Activated naive CD4-positive, alpha-beta T cell treated with Interleukin-2 at 50 U/mL for 16 hours (primary cell): ENCODE measurements at regions not wholly inside any gene's neighbourhood (a gene's known extent, or its start where the extent isn't known, plus 50 kb on each side); places are given as distances from the start of the nearest gene placed in this dataset.

Experiments
- DNase-seq: peaks from one replicate; pipeline ENCODE4 v3.0.0-alpha.2; 2020

DNA sequence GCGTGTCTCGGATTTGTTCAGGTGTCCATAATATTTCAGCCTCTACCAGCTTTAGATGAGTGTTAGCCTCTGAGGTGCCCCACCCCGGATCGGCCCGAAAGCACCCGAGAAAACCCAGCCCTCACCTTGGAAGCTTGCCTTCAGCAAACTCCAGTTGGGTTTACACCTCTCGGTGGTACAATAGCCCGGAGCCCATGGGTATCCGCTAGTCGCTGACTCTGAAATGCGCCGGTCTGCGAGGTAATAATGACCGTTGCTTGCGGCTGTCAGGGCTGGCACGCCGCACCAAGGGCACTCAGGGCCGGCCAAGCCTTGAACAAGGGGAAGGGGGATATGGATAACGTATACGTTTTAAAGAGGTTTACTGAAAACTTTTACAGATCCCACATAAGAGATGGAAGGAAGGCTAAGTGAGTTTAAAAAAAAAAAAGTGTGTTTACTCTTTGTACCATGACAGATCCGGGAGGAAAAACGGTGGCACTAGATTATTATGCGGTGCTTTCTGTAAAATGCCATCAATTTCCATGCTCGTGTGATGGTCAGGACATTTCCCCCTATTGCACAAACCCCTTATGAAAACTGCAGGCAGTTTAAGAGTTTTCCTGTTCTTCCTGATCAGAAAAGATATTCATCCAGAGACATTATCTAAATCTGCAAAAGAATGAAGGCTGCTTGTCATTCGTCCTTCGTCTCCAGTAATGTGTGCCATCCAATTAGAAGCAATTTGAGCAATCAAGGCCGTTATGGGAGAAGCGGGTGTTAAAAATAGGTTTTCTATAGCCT, 124.2 kb downstream of the TMEM161B start:
- DNase-seq: no peak

DNA sequence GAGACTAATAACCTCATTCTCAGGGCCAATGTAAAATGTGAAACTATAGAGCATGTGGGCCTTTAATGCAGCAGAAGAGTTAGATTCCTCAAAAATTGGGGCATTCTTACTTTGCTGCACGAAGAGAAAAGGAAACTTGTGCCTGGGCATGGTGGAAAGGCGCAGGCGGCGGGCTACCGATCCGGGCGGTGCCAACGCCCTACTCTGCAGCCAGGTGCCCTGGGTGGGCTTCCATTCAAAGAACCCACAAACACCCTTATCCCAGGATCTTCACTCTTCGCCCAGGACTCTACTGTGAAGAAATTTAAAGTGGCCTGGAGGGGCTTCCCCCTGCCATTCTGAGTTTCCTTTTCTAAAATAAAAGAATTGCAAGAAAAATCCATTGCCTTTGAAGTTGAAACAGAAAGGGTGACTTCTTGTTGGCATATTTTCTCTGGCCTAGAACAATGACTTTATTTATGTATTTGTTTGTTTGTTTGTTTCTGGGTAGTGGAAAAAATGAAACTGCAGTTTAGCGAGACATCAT, 124.9 kb downstream of the TMEM161B start:
- no peak for DNase-seq

DNA sequence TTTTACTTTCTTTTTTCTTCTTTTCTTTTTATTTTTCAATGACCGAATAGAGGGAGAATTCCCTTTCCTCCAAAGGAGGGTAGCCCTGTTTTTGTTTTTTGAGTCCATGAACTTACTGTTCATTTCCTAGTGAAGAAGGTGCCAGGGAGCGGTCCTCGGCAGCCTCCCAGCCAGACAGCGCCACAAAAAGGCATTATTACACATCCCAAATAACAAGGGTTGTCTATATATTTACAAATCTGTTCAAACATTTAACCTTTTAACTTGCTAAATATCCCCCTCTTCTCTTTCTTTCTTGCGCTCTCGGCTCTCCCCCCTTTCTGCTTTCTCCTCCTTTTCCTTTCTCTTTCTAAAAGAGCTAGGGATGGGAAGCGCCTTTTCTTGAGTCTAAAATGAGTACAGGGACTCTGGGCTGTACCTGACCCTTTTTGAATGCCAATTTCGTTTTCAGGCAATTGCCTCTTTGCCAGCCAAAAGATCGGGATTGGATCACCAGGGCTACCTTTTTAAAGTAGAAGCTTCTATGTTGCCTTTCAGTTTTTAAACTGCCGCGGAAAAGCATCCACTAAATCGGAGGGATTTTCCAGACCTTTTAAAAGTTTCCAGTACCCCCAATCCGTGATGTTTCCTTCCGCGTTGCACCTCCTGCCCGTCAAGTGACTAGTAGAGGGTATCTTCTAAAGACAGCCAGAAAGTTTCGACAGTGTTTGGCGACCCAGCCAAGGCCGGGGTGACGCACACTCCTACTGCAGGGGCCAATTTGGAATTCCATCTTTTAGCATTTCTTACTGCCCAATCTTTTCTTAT, 125.6 kb downstream of the TMEM161B start:
- DNase-seq: no peak

DNA sequence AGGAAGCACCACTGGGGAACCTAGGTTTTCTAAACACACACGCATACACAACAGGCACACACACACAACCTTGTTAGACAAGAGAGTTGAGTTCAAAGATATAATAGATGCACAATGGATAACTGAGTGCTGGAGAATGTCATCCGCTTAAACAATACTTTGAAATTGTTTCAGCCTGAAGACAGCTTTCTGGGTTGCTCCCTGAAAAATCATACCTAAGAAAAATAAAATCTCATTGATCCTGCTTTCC, 126.1 kb downstream of the TMEM161B start:
- DNase-seq: no peak

DNA sequence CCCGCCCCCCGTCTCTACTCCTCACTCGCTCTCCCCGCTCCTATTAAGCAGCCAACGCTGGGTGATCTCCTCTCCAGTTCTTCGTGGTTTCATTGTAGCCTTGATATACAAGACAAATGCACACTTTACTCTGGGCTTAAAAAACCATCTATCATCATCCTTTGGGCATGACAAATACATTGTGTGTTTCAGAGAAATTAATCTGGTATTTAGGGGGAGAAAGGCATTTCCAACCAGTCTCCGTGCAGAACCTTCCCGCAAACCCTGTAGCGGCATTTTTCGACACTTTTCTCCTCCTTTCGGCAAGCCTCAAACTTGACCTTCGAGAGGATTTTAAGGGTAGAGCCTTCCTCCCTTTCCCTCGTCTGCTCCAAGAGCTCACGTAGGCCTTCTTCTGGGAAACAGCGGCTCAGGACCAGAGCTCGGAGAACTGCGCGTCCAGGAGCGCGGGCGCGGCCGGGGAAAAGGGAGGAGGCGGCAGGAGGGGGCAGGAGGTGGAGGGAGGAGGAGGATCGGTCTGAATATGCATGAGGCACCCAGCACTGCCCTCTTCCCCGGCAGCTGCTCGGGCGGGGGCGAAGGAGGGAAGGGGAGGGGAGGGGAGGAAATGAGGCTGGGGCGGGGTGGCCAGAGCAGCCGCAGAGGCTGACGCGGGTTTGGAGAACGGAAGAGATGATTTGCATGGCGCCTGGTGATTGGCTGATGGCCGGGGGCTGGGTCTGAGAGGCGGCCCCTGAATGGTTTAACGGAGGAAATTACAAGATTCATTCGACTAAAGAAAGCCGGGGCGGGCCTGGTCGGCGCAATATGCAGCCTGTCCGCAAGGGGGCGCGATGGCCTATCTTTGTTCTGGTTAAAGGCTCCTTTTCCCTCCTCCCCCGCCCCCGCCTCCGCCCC, 127.5 kb downstream of the TMEM161B start:
- DNase-seq: peak; percentile 81

DNA sequence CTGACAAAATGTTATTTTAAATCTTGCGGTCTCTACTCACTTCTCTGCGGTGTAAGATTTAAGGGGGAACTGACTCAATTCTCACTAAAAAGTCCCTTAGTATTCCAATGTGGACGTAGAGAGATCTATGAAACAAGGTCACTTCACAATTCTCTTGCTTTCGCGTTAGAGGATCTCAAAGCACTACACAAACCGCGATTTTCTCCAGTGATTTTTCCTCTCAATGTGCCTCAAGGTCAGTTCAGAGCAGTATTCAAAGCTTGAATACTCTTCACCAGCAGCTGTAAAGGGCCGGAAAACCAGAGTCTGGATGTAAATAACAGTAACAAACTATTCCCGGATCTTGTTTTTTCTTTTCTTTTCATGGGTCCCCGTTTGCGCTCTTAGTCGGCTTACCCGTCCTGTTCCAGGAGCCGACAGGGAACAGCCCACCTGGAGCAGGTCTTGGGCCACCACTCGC, 128.2 kb downstream of the TMEM161B start:
- DNase-seq: no peak

DNA sequence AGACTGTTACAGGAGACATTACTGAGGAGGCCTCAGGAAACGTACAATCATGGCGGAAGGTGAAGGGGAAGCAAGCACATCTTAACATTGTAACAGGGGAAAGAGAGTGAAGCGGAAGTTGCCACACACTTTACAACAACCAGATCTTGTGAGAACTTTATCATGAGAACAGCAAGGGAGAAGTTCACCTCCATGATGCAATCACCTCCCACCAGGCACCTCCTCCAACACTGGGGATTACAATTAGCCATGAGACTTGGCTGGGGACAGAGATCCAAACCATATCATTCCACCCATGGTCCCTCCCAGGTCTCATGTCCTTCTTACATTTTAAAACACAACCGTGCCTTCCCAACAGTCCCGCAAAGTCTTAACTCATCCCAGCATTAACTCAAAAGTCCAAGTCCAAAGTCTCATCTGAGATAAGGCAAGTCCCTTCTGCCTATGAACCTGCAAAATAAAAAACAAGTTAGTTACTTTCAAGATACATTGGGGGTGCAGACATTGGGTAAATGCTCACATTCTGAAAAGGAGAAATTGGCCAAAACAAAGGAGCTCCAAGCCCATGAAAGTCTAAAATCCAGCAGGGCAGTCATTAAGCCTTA, 138.3 kb downstream of the TMEM161B start:
- no peak for DNase-seq

DNA sequence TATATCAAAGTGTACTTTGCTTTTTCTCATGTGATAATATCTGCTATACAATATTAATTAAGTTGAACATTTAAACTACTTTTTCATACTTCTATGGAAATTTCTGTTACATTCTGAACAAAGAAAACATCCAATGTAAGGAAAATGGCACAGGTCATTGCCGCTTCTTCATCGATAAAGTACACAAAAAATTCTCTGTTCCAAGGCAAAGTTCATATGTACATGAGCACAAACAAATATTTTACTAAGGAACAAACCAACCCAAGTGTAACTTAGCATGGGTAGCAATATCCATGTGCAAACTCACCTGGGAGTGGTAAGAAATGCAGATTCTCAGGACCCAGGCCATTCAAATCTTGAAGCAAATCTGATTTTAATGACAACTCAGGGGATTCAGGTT, 139.8 kb downstream of the TMEM161B start:
- no peak for DNase-seq

DNA sequence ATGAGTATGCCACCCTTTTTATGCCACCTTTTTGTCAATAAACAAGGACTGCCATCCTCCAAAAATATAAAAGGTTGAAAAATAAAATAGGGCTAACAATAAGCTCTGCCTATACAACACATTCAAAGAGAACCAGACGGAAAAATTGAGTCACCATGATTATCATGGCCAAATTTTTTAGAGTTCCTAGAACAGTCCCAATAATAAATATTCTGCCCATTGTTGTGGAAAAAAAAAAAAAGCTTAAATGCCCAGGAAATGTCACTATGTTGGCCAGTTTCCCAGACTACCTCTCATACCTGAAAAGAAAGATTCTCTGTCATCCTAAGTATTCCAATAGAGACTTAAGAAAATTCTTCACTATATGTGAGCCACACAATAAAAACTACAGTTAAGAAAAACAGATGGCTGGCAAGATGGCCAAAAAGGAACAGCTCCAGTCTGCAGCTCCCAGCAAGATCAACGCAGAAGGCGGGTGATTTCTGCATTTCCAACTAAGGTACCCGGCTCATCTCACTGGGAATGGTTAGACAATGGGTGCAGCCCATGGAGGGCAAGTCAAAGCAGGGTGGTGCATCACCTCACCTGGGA, 149.0 kb downstream of the TMEM161B start:
- no peak for DNase-seq

DNA sequence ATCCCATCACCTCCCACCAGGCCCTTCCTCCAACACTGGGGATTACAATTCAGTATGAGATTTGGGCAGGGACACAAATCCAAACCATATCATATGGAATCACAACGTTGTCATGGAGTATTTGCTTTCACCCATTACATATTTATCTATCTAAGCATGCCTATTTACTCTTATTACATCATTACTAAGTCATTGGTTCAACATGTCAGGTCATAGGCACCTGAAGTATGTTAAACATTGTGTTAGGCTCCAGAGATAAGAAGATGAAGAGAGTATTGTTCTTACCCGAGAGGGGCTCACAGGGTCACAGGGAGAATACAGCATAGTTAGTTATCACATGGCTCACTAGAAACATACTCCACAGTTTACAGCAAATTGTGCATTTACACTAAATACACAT, 150.5 kb downstream of the TMEM161B start:
- DNase-seq: no peak

DNA sequence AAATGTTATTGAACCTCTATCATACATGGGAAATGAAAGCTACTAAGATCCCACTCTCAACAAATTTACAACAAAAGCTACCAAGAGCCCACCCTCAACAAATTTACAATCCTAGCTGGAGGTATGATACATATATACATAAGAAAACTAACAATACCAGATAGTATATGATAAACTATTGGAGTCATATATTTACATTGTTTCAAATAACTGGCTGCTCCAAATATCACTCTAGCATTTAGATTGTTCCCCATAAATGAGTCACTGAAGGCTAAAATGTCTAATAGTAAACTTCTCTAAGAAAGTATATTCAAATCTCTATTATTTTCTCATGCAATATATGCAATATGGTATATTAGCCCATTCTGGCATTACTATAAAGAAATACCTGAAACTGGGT, 151.1 kb downstream of the TMEM161B start:
- DNase-seq: no peak

DNA sequence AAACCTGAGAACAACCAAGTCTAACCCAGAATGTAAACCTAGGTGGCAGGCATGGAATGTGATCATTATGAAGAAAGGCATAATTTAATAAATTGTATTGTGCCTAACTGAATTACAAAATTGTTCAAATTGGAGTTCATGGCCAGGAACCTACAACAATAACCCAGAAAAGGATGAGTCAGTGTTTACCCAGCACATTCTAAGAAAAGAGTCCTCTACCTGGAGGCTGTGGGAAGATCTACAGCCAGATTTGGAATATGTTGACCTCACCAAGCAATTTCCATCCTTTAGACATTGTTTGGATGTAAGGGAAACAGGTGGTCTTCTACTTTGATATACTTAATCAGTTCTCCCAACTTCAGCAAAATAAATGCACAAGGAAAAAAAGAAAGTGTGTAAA, 152.2 kb downstream of the TMEM161B start:
- no peak for DNase-seq

DNA sequence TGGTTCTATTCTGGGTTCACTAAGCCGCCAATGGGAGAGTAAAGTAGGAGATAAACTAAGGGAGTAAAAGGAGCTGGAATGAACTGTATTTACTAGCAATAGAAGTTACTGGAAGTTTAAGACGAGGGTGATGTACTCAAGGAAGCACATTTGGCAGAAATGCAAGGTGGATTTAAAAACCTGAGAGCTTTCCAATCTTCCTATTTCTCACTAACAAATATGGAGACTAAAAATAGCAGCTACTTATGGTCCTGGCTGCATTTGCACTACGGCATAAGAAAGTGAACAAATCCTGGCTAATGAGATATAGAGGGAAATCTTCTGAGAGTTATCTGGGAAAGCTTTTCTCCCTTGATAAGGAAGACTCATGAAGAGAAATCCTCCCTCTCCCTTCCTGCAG, 153.4 kb downstream of the TMEM161B start:
- DNase-seq: no peak

DNA sequence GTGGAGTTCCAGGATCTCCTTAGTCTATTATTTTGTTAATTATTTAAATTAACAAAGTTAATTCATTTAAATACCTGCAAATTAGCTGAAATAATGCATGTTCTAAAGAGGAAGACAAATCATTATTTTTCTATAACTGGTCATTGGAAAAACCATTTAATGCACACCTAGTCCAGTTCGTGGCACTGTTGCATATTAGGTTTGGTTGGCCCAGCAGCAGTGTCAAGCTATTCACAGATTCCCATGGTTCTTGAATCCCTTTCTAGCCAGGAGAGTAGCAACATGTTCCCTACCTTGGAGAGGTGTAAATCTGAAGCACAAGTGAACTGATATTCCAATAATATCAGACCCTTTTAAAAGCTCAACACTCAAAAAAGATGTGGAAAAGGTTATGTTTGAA, 155.2 kb downstream of the TMEM161B start:
- no peak for DNase-seq

DNA sequence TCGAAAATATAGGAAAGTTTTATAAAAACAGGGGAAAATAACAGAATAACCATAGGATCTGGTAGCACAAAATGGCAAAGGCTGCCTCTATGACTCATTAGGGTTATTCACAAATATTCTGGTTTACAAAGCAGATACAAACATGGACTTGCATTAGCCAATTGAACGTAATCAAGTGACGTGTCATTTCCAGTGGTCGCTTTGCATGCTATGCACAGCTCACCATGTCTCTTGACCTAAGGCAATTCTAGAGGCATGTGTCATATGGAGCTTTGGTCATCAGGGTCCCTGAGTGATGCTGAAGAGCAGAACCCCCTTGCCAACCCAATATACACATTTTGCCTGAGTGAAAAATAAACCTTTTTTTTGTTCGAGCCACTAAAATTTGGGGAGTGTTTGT, 158.8 kb downstream of the TMEM161B start:
- no peak for DNase-seq

DNA sequence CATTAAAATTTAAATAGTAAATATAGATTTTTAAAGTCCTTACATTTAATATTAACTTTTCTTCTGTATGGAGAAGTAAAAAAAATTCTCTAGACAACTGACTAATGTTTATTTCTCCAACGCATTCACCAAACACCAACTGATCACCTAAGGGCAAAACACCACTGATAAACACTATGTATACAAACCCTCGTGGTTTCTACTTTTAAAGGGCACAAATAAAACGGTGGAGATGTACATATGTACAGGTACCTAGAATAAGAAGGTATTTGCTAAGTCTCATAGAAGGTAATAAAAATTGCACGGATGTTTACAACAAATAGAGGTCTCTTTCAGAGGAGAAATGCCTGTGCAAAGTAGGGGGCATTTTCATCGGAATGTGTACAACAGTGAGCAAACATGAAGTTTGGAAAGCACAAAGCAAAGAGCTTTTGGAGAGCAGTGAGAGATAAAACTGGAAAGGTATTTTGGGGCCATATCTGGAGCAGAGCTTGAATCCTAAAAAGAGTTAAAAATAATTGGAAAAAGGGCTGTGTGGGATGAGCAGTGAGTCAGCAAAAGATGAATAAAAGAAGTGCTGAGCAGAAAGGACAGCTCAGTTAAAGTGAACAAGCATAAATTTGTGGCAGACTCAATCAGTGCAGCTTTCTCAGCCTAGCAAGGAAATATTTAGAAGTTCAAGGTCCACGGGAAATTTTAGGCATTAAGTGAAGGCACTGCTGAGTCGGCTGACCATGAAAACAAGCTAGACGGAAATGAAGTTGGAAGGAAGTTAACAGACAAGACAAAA, 160.0 kb downstream of the TMEM161B start:
- no peak for DNase-seq

DNA sequence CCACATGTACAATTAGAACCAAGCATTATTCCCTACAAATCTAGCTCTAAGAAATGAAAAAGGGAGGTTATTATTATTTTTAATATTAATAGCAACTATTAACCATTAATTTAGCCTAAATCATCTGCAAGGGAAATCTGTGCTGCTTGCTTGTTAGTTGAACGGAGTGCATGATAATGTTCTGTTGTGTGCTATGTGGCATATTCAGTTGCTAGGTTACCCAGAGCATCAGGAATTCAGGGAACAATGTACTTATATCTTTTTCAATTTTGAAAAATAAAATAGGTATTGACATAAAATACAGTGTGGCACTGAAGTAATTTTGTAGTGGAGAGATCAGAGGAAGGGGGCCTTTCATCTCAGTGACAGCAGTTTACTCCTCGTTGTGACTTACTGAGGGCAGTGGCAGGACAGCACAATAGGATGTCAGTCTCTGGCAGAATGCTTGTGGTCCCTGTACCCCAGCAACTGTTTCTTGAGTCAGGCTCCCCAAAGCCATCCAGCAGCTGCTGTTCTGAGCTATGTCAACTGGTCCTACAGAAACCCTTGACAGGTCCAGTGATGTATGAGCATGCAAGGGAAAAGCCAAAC, 173.6 kb downstream of the TMEM161B start:
- DNase-seq: no peak

DNA sequence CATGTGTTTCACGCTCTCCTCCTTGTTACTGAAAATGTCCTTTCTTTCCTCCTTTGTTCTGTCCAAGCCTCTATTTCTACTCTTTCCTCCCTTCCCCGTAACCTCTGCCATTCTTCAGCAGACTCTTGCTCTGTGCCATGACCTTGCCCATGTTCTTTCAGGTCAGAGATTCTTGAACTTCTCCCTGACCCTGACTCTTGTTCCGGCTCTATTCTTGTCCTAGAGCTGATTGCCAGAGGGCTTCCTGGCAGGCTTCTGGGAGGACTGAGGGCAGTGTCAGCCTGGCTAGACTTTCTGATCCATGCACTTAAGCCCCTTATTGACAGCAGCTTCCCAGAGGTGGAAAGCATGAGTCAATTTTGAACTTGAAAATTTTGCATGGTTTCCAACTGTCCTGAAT, 174.2 kb downstream of the TMEM161B start:
- DNase-seq: no peak

DNA sequence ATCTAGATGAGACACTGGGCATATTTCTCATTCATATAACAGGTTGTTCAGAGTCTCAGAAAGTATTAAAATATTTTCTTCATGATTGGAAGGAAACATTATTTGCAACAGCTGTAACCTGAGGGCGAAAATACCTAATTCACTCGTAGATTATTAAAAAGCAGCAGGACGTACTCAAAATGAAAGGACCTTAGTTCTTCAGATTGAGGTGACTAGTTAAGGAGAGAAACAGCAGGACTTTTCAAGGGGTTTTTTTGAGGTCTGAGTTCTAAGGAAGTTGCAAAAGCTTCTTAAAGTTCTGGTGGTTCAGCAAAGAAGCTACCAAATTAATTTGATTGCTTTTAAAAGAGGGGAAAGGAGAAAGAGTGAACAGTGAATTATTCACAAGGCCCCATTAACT, 174.9 kb downstream of the TMEM161B start:
- no peak for DNase-seq

DNA sequence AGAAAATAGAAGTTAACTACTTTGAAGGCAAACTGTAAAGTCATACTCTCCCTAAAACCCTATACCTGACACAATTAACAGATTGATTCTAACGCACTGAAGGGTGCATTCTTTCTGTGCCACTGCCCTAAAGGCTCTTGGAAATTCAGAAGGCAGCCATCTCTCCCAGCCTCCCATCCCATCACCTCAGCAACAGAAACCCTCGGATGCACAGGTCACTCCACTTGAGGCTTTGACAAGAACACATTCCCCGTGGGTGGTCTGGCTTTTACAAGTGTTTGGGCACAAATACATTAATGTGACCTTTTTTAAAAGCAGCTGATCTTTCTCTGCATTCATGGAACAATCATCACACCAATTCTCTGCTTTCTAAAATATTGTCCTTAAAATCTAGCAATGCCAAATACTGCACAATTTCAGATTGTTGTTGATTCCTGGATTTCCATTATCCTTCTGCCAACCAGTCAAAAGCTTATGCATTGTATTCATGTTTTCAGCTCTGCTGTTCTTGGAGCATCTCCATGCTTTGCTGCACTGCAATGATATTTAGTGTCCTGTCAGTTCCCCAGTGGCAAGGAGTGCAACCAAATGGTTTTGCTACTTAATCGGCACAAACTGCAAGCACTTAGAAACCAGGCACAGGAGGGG, 175.6 kb downstream of the TMEM161B start:
- no peak for DNase-seq

DNA sequence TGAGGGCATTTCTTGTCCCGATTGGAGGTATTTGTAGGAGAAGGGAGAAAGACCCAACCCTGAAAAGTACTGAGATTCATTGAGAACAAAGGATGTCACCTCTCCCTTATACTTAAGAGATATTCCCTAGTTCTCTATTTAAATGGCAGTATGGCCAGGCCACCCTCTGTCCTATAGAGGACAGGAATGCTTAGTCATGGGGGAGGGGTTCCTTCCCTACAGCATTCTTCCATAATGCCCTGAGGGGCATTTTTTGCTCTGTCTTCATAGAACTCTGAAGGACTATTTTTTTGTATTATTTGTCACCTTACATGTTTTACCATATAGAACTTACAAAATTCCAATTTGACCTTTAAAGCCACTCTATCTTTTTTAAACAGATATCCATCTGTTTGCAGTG, 176.3 kb downstream of the TMEM161B start:
- DNase-seq: no peak
